ENCODE measurements at regions not wholly inside any gene's neighbourhood (a gene's known extent, or its start where the extent isn't known, plus 50 kb on each side); places are given as distances from the start of the nearest gene placed in this dataset.

DNA sequence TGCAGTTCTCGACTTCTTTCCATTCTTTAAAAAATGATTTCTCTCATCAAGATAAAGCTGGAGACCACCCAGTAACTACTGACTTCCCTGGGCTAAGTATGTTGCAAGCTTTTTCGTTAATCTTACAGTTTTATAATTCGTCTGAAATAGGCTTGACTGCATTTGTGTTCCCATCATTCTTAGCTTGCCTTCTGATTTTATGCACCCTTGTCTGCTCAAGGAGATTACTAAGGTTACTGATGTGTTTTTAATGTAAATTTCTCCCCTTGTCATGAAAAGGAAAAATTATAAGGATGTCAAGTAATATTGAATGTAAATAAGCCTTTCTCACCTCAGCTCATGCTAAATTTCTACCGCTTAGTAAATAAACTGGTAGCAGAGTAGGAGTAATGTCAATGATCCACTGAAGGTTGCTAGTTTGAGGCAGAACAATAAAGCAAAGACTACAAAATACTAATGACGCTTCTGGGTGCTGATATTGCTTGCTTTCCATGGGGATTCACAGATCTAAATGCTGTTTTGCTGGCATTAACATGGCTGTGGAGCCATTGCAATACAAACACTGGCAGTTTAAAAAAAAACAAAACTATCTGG is 91.9 kb upstream of the CDH20 start:
- DNase-seq (ENCODE audit: low spot score), result no peak
- TF ChIP-seq, protein P1, sequence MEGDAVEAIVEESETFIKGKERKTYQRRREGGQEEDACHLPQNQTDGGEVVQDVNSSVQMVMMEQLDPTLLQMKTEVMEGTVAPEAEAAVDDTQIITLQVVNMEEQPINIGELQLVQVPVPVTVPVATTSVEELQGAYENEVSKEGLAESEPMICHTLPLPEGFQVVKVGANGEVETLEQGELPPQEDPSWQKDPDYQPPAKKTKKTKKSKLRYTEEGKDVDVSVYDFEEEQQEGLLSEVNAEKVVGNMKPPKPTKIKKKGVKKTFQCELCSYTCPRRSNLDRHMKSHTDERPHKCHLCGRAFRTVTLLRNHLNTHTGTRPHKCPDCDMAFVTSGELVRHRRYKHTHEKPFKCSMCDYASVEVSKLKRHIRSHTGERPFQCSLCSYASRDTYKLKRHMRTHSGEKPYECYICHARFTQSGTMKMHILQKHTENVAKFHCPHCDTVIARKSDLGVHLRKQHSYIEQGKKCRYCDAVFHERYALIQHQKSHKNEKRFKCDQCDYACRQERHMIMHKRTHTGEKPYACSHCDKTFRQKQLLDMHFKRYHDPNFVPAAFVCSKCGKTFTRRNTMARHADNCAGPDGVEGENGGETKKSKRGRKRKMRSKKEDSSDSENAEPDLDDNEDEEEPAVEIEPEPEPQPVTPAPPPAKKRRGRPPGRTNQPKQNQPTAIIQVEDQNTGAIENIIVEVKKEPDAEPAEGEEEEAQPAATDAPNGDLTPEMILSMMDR (IDR thresholded peaks at IDR 0.05; ENCODE audit: extremely low read depth, missing control alignments), result no peak

DNA sequence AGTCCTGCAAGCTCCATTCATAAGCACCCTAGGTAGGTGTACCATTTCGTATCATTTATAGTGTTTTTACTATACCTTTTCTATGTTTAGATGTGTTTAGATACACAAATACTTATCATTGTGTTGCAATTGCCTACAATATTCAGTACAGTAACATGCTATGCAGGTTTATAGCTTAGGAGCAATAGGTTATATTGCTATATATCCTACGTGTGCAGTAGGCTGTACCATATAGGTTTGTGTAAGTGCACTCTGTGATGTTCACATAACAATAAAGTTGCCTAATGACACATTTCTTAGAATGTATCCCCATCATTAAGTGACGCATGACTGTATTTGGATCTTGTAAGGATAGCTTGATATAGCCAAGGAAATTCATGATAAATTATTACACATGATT is 88.6 kb upstream of the CDH20 start:
- TF ChIP-seq, protein P1 (IDR thresholded peaks at IDR 0.05; ENCODE audit: extremely low read depth, missing control alignments), result no peak
- no peak for DNase-seq (ENCODE audit: low spot score)

DNA sequence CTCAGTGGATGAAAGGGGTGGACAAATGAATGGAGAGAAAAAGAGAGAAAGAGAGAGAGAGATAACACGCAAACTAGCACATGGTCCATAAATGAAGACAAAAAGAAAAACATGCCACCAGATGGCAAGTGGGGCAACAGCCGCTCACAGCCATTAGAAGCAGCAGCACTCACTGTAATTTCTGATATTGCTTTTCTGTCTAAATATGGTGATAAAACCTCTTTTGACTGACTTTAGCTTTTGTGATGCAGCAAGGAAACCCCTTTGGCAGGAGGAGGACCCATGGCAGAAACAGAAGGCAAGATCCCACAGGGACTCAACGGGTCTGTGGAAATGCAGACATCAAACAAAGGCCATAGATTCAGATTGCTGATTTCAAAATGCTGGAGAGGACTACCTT is 88.0 kb upstream of the CDH20 start:
- TF ChIP-seq, protein P1 (IDR thresholded peaks at IDR 0.05; ENCODE audit: extremely low read depth, missing control alignments), result no peak
- no peak for DNase-seq (ENCODE audit: low spot score)

DNA sequence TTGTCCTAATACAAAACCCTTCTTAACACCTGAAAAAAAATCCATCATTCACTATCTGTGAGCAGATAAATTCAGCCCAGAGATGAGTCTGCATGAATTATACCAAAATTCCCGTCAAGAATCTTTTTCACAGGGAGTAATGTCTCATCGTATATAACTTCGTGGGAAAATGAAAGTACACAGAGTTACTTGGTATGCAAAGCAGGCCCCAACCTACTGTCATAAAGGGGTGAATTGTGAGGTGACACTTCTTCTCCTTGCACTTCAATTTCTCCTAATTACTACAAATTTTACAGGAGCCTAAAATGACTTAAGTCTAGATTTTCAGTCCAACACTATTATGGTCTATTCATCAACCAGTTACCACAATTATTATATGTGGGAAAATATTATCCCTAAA is 84.6 kb upstream of the CDH20 start:
- TF ChIP-seq, protein P1 (IDR thresholded peaks at IDR 0.05; ENCODE audit: extremely low read depth, missing control alignments), result no peak

DNA sequence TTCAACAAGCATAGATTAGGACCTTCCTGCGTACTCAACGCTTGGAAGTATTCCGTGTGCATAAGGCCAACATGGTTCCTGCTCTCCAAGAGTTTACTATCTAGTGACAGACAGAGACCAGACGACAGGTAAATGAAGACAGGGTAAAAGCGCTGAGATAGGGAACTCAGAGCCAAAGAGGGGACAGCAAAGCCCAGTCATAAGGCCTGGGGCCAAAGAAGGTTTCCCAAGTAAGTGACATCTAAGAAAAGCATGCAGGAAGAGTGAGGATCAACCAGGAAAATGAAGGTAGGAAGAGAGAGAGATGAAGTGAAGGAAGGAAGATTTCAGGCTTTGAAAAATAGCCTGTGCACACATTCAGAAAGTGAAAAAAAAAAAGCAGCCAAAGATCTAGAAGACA is 76.9 kb upstream of the CDH20 start:
- TF ChIP-seq, protein P1 (IDR thresholded peaks at IDR 0.05; ENCODE audit: extremely low read depth, missing control alignments), result no peak
- no peak for DNase-seq (ENCODE audit: low spot score)

More for the DNA sequence above, 84.6 kb upstream of the CDH20 start:
- DNase-seq (ENCODE audit: low spot score), result no peak

DNA sequence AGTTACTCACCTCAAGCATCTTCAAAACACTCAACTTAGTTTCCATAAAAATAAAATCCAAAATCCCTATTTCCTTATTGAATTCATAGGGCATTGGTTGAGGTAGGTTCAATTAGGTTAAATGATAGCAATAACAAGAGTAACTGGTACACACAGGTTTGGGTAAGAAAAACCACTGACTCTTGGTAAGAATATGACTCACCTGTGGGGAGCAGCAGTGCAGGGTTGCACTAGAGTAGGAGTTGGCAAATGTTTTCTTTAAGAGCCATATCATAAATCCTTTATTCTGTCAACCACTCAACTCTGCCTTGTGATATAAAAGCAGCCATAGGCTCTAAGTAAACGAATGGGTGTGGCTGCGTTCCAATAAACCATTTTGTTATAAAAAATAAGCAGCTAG is 71.4 kb upstream of the CDH20 start:
- no peak for DNase-seq (ENCODE audit: low spot score)
- TF ChIP-seq, protein P1 (IDR thresholded peaks at IDR 0.05; ENCODE audit: extremely low read depth, missing control alignments), result no peak

DNA sequence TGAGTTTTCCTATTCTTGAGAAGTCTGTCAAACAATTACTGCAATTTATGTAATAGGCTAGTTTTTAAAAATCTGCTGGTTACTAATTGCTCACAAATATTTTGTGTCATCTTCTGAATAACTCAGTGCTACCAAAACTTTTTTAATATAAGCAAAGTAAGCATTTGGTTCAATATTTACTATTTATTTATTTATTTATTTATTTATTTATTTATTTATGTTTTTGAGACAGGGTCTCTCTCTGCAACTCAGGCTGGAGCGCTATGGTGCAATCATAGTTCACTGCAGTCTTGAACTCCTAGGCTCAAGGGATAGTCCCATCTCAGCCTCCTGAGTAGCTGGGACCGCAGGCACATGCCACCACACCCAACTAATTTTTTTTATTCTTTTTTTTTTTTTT is 60.4 kb upstream of the CDH20 start:
- TF ChIP-seq, protein P1 (IDR thresholded peaks at IDR 0.05; ENCODE audit: extremely low read depth, missing control alignments), result no peak
- DNase-seq (ENCODE audit: low spot score), result no peak

Data from GM20000 (cell line).